Psoas muscle (tissue), 7 donors: ENCODE measurements at regions not wholly inside any gene's neighbourhood (a gene's known extent, or its start where the extent isn't known, plus 50 kb on each side); places are given as distances from the start of the nearest gene placed in this dataset.

Source experiments
- ATAC-seq, 4 donors: fragments of 200-7000 bp; cut with Tn5 transposase; one replicate each; pipeline ENCODE4 v1.9.1; 2020; ENCODE audit warnings: moderate library complexity in 3 of 4, mild to moderate bottlenecking in 2 of 4
- DNase-seq, 2 donors: peaks; one replicate each; pipeline ENCODE4 v3.0.0-alpha.2; 2020
- H3K27ac ChIP-seq: fragments of 200-600 bp; one replicate; pipeline ENCODE4 v1.8.0; 2022
- H3K27me3 ChIP-seq, 3 donors: fragments of 200-600 bp in 1 of 3; one replicate each; pipeline versions ENCODE4 v1.6.1 to v1.8.0; 2013 to 2022; ENCODE audit warnings: low read length in 2 of 3, mild to moderate bottlenecking in 2 of 3, moderate library complexity in 1 of 3; ENCODE audit not compliant: insufficient read depth in 3 of 3
- H3K36me3 ChIP-seq, 2 donors: fragments of 200-600 bp in 1 of 2; one replicate each; pipeline versions ENCODE4 v1.6.1 to v1.8.0; 2013 to 2022; ENCODE audit warnings: low read depth in 1 of 2, mild to moderate bottlenecking in 1 of 2, moderate library complexity in 1 of 2; ENCODE audit not compliant: insufficient read depth in 1 of 2
- H3K4me1 ChIP-seq: fragments of 200-600 bp; one replicate; pipeline ENCODE4 v1.8.0; 2022
- H3K4me3 ChIP-seq: fragments of 200-600 bp; one replicate; pipeline ENCODE4 v1.8.0; 2022; ENCODE audit warnings: mild to moderate bottlenecking
- H3K9me3 ChIP-seq: fragments of 200-600 bp; one replicate; pipeline ENCODE4 v1.8.0; 2022
- WGBS, 3 donors: extraction: QIAGEN DNeasy Blood & Tissue Kit; methylation state at CpG; one replicate each; pipeline versions ENCODE4 v1.1.6 to v1.1.7; 2013; 5-methylcytosine and 5-hydroxymethylcytosine counted together
- intact Hi-C, 2 donors: fragments of 100-400 bp; cut with DNase I; formaldehyde crosslinking; loops; one replicate each; pipeline versions ENCODE4 v1.11.0 to v1.14.2; 2022
- TF ChIP-seq, protein P1 (sequence below): fragments of 200-600 bp; IDR thresholded peaks from one replicate; pipeline ENCODE4 v1.8.0; 2022; ENCODE audit warnings: antibody characterized with exemption
- donor health status: healthy with polysubstance abuse.
- donor health status: DM: no; HTN: no; CAD: no; lungs with moderate emphysema.
- donor health status: Bipolar disorder and iron deficiency.
- donor health status: healthy.
- donor health status: DM: yes; HTN: yes; CAD: no.
- donor health status: DM: no; HTN: no; CAD: no.
- donor health status: DM: yes; HTN: yes; CAD: no.

DNA sequence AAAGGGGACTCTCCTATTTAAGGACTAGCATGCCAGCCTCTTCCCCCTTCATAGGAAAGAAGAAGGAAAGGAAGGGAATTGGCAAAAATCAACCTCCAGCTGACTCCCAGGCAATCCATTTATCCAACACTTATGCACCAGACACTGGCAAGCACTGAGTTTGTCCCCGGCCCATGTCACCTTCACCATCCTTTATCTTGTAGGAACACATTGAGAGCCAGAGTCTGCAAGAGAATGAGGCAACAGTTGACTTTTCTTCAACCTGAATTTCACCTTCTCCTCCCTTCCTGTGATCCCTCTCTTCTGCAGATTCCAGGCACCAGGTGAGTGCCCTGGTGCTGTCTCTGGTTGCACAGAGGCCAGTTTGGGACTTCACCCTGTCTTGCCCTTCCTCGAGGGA, 264.3 kb upstream of the ECI2 start:
- TF ChIP-seq, protein P1, sequence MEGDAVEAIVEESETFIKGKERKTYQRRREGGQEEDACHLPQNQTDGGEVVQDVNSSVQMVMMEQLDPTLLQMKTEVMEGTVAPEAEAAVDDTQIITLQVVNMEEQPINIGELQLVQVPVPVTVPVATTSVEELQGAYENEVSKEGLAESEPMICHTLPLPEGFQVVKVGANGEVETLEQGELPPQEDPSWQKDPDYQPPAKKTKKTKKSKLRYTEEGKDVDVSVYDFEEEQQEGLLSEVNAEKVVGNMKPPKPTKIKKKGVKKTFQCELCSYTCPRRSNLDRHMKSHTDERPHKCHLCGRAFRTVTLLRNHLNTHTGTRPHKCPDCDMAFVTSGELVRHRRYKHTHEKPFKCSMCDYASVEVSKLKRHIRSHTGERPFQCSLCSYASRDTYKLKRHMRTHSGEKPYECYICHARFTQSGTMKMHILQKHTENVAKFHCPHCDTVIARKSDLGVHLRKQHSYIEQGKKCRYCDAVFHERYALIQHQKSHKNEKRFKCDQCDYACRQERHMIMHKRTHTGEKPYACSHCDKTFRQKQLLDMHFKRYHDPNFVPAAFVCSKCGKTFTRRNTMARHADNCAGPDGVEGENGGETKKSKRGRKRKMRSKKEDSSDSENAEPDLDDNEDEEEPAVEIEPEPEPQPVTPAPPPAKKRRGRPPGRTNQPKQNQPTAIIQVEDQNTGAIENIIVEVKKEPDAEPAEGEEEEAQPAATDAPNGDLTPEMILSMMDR, result no peak
- ATAC-seq (no peak), DNase-seq (no peak)
- intact Hi-C loops, result loop anchor here in 1 of 2 donors (5.0 kb wide), 2 partner anchors 32 to 53 kb away; no protein-coding TSS in a partner anchor
- no peak overlapping the region for H3K4me3 ChIP-seq
- H3K36me3 ChIP-seq, result no peaks in the 10 kb centered on the region
- no peaks in the 10 kb centered on the region for H3K9me3 ChIP-seq
- no peaks in the 10 kb centered on the region for H3K27me3 ChIP-seq
- peaks cover 50% of the 10 kb centered on the region for H3K4me1 ChIP-seq
- 80 to 94% (median 82%) methylated on average over 2 of the region's 2 CpGs for WGBS, 3 donors
- H3K27ac ChIP-seq, result peak overlapping the region; percentile 72

DNA sequence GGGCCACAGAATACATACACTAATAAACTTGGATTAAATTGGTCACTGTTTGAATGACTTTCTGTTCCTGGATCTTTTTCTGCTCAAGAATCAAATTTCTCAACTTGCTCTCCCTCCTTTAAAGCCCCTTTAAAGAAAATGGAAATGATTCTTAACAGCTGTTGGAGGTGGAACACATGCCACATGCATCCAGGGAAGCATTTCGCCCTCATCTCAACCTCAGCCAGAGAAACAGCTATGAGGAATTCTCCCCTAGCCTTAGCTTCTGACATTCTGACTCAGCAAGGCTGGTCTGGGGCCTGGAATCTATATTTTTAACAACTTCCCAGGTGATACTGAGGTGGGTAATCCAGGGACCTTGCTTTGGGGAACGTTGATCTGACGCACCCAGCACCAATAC, 263.4 kb upstream of the ECI2 start:
- intact Hi-C loops, result no loop called here
- Histone ChIP-seq H3K27me3 (no peaks in the 10 kb centered on the region), H3K4me3 (no peak overlapping the region), H3K36me3 (no peaks in the 10 kb centered on the region), H3K27ac (peak overlapping the region; percentile 72), H3K9me3 (no peaks in the 10 kb centered on the region), H3K4me1 (peaks cover 41% of the 10 kb centered on the region)
- DNase-seq (no peak), ATAC-seq (no peak)
- TF ChIP-seq, protein P1, result no peak
- WGBS, 3 donors, result 63 to 74% (median 70%) methylated on average over 3 of the region's 3 CpGs

DNA sequence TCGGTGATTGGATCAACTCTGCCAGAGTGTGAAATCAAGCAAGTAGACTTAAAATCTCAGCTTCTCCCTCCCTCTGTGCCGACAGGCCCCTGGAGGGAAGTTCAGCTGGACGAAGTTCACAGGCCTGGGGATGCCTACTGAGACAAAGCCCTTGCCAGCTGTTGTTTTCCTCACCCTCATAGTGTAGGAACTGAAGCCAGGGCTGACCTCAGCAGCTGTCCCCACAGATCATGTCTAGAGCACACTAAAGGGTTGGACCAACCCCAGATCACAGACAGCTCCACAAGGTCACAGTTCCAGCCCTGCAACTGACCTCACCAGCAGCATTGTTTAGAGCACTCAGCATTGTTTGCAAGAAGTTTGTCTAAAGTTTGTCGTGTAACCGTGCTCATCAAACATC, 261.9 kb upstream of the ECI2 start:
- H3K27me3 ChIP-seq, result no peaks in the 10 kb centered on the region
- TF ChIP-seq, protein P1, result no peak
- peaks cover 26% of the 10 kb centered on the region for H3K4me1 ChIP-seq
- no peaks in the 10 kb centered on the region for H3K36me3 ChIP-seq
- ATAC-seq (peak; percentile 90 to 95 (median 92)), DNase-seq (peak; percentile 33 to 77)
- 20 to 32% (median 29%) methylated on average over 5 of the region's 5 CpGs for WGBS, 3 donors
- H3K27ac ChIP-seq, result peak overlapping the region; percentile 72
- intact Hi-C loops, result no loop called here
- H3K9me3 ChIP-seq, result no peaks in the 10 kb centered on the region
- H3K4me3 ChIP-seq, result no peak overlapping the region

DNA sequence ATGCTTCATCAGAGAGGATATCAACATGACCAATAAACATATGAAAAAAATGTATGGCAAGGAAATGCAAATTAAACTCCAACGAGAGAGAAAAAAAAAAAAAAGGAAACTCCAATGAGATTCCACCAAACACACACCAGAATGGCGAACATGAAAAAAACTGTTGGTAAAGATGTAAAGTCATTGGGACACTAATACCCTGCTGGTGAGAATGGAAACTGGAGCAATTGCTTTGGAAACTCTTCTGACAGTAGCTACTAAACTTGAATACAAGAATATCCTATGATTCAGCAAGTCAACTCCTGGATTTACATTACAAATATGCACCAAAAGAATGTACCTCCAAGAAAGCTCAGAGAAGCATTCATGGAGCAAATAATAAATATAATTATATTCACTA, 260.7 kb upstream of the ECI2 start:
- no peak overlapping the region for H3K4me3 ChIP-seq
- no peaks in the 10 kb centered on the region for H3K9me3 ChIP-seq
- H3K4me1 ChIP-seq, result peaks cover 15% of the 10 kb centered on the region
- ATAC-seq, result peak in 2 of 4 donors; percentile 24 to 29
- intact Hi-C loops, result no loop called here
- 73 to 74% (median 73%) methylated on average over 2 of the region's 2 CpGs for WGBS, 3 donors
- no peak for DNase-seq
- no peaks in the 10 kb centered on the region for H3K36me3 ChIP-seq
- no peaks in the 10 kb centered on the region for H3K27me3 ChIP-seq
- peak overlapping the region; percentile 72 for H3K27ac ChIP-seq
- TF ChIP-seq, protein P1, result peak; percentile 37

DNA sequence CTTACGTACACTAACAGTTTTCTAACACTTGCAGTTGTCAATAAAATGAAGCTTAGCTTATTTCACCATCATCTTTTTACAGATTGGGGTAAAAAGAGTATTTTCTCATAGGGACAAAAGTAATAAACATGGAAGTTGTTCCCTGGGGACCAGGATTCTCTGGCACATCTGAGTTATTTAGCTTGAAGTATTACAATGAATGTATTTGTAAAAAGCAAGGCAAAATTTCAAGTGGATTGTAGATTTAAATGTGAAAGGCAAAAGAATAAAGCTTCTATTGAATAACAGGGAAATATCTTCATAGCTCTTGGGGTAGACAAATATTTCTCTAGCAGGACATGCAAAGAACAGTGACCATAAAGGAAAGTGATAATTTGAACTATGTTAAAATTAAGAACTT, 260.0 kb upstream of the ECI2 start:
- no peaks in the 10 kb centered on the region for H3K36me3 ChIP-seq
- ATAC-seq (no peak), DNase-seq (no peak)
- H3K4me1 ChIP-seq, result peaks cover 15% of the 10 kb centered on the region
- no peaks in the 10 kb centered on the region for H3K9me3 ChIP-seq
- no peak overlapping the region for H3K27ac ChIP-seq
- TF ChIP-seq, protein P1, result no peak
- 86 to 97% (median 91%) methylated on average over 1 of the region's 1 CpG for WGBS, 3 donors
- intact Hi-C loops, result no loop called here
- no peak overlapping the region for H3K4me3 ChIP-seq
- no peaks in the 10 kb centered on the region for H3K27me3 ChIP-seq
